ENCODE measurements at regions not wholly inside any gene's neighbourhood (a gene's known extent, or its start where the extent isn't known, plus 50 kb on each side); places are given as distances from the start of the nearest gene placed in this dataset.

DNA sequence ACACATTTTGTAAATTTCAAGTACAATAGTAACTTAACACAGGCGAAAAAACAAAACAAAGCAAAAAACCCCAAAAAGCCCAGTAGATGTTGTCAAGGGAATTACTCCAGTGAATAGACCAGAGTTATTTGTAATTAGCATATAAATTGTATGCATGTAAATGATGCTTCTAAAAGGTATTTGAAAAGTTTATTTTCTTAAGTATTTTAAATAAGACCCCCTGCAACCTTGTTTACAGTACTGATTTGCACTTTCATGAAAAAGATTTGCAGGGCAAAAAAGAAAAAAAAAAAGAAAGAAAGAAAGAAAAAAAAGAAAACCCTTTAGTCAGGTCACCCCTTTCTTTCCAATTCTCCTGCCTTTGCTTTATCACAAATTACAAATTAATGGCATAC is 372.3 kb upstream of the IRX2 start (continued):
- TF ChIP-seq, protein P1, sequence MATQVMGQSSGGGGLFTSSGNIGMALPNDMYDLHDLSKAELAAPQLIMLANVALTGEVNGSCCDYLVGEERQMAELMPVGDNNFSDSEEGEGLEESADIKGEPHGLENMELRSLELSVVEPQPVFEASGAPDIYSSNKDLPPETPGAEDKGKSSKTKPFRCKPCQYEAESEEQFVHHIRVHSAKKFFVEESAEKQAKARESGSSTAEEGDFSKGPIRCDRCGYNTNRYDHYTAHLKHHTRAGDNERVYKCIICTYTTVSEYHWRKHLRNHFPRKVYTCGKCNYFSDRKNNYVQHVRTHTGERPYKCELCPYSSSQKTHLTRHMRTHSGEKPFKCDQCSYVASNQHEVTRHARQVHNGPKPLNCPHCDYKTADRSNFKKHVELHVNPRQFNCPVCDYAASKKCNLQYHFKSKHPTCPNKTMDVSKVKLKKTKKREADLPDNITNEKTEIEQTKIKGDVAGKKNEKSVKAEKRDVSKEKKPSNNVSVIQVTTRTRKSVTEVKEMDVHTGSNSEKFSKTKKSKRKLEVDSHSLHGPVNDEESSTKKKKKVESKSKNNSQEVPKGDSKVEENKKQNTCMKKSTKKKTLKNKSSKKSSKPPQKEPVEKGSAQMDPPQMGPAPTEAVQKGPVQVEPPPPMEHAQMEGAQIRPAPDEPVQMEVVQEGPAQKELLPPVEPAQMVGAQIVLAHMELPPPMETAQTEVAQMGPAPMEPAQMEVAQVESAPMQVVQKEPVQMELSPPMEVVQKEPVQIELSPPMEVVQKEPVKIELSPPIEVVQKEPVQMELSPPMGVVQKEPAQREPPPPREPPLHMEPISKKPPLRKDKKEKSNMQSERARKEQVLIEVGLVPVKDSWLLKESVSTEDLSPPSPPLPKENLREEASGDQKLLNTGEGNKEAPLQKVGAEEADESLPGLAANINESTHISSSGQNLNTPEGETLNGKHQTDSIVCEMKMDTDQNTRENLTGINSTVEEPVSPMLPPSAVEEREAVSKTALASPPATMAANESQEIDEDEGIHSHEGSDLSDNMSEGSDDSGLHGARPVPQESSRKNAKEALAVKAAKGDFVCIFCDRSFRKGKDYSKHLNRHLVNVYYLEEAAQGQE (IDR thresholded peaks at IDR 0.05; ENCODE audit: low read depth, low read length): no peak
- TF ChIP-seq HDGF (IDR thresholded peaks at IDR 0.05): no peak
- no peak for TF ChIP-seq GABPA (IDR thresholded peaks at IDR 0.05; ENCODE audit: low read depth)
- TF ChIP-seq ZNF24 (IDR thresholded peaks at IDR 0.05): no peak
- no peak for TF ChIP-seq HDAC6 (IDR thresholded peaks at IDR 0.05; ENCODE audit: unreplicated experiment)
- TF ChIP-seq TCF7 (IDR thresholded peaks at IDR 0.05; ENCODE audit: borderline replicate concordance): no peak

DNA sequence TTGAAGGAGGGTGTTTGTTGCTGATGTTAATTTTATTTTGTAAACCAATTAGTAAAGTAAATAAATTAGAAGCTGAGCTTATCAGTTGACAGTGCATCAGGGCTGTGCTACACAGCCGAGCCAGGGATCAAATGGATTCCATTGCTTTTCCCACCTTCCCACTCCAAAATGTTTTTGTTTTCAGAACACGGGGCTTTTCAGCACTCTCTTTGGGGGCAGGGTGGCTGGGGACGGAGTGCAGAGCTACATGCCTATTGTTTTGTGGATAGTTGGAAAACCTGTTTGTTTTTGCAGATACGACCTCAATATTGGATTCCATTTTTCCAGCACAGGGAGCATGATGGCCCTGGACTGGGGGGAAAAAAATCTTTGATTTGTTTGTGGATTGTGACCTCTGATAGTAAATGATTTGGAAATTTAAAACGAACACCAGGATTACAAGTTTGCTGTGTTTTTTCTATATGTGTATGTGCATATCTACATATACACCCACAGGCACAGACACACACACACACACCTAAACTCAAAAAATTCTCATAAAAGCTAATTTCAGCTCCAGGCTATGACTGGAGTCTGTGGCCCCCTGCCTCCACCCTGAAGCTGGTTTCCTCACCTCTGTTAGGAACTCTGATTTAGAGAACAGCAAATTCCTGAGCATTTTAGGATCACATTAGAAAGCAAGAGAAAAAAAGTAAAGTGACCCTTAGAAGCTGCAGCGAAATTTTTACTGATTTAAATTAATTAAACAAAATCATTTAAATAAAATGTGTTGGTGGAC is 371.7 kb upstream of the IRX2 start:
- no peaks in the 10 kb centered on the region for H3K4me1 ChIP-seq (ENCODE audit: control insufficient read depth, insufficient read depth, low read length)
- POLR2A ChIA-PET: no interaction called here
- H3K4me2 ChIP-seq (ENCODE audit: control insufficient read depth, insufficient read depth): no peak overlapping the region

More for the DNA sequence above, 371.7 kb upstream of the IRX2 start:
- Histone ChIP-seq H3K9ac (ENCODE audit: control insufficient read depth, insufficient read depth, low read length) (no peak overlapping the region), H3K79me2 (ENCODE audit: control insufficient read depth, insufficient read depth, low read length) (no peaks in the 10 kb centered on the region), H2AFZ (ENCODE audit: control insufficient read depth, low read depth, low read length) (no peak overlapping the region), H3K36me3 (ENCODE audit: control insufficient read depth in 2 of 2, insufficient read depth in 2 of 2, low read length in 1 of 2) (no peaks in the 10 kb centered on the region), H3K4me3 (no peak overlapping the region), H4K20me1 (ENCODE audit: control insufficient read depth, insufficient read depth) (no peaks in the 10 kb centered on the region), H3K9me3 (replicated peaks; ENCODE audit: control insufficient read depth, insufficient read depth, low read length) (no peaks in the 10 kb centered on the region), H3K27me3 (replicated peaks in 1 of 2; ENCODE audit: control insufficient read depth in 2 of 2, insufficient read depth in 2 of 2, low read length in 1 of 2) (no peaks in the 10 kb centered on the region), H3K27ac (ENCODE audit: control insufficient read depth, insufficient read depth) (no peak overlapping the region)
- DNase-seq (ENCODE audit: low read depth, low spot score) (no peak), FAIRE-seq (no peak), ATAC-seq (no peak)
- in situ Hi-C loops (cut with MboI): no loop called here
- intact Hi-C loops (cut with micrococcal nuclease; ENCODE audit: unreplicated experiment): no loop called here
- WGBS (ENCODE audit: insufficient coverage, insufficient replicate concordance, low lambda C conversion rate, missing lambda C conversion rate): under 1% methylated on average over 6 of the region's 6 CpGs
- TF ChIP-seq CEBPB (IDR thresholded peaks at IDR 0.05; ENCODE audit: borderline replicate concordance in 1 of 2, low read depth in 2 of 2, low read length in 2 of 2) (no peak), RELA (IDR thresholded peaks at IDR 0.05; ENCODE audit: borderline replicate concordance, partially characterized antibody) (no peak)
- TF ChIP-seq, protein P2, sequence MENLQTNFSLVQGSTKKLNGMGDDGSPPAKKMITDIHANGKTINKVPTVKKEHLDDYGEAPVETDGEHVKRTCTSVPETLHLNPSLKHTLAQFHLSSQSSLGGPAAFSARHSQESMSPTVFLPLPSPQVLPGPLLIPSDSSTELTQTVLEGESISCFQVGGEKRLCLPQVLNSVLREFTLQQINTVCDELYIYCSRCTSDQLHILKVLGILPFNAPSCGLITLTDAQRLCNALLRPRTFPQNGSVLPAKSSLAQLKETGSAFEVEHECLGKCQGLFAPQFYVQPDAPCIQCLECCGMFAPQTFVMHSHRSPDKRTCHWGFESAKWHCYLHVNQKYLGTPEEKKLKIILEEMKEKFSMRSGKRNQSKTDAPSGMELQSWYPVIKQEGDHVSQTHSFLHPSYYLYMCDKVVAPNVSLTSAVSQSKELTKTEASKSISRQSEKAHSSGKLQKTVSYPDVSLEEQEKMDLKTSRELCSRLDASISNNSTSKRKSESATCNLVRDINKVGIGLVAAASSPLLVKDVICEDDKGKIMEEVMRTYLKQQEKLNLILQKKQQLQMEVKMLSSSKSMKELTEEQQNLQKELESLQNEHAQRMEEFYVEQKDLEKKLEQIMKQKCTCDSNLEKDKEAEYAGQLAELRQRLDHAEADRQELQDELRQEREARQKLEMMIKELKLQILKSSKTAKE (IDR thresholded peaks at IDR 0.05; ENCODE audit: low read depth, poor library complexity, severe bottlenecking): no peak
- ChIA-PET SMC1A (ENCODE audit: uncharacterized antibody, unreplicated experiment) (no interaction called here), RAD21 (ENCODE audit: unreplicated experiment) (no interaction called here), CTCF (no interaction called here)
- no TSS peak for BruUV-seq (replicated peaks)
